WTC11 (cell line): ENCODE measurements at regions not wholly inside any gene's neighbourhood (a gene's known extent, or its start where the extent isn't known, plus 50 kb on each side); places are given as distances from the start of the nearest gene placed in this dataset.

ENCODE experiments used
- ATAC-seq: fragments of 200-7000 bp; cut with Tn5 transposase; 2 replicates; pipeline ENCODE4 v1.10.0; 2021; ENCODE audit warnings: mild to moderate bottlenecking, moderate library complexity
- CTCF ChIA-PET: fragments of 300-600 bp; sonication (Branson Sonifier 250); formaldehyde crosslinking; loops from one replicate; lab custom pipeline; 2021; ENCODE audit warnings: antibody characterized with exemption; lab: Charles Lee
- POLR2A ChIA-PET: fragments of 350-600 bp; sonication (Branson Sonifier 250); formaldehyde crosslinking; loops from one replicate; lab custom pipeline; 2021; ENCODE audit warnings: antibody characterized with exemption; lab: Charles Lee
- DNase-seq: peaks from one replicate; pipeline ENCODE4 v3.0.0; 2021; ENCODE audit warnings: low spot score
- H3K27ac Mint-ChIP-seq: 2 replicates; pipeline ENCODE4 v1.8.0; 2021; ENCODE audit warnings: mixed read lengths
- H3K27me3 Mint-ChIP-seq: 2 replicates; pipeline ENCODE4 v1.8.0; 2021; ENCODE audit warnings: low read depth, mild to moderate bottlenecking, moderate library complexity, mixed read lengths
- H3K36me3 Mint-ChIP-seq: 2 replicates; pipeline ENCODE4 v1.8.0; 2021; ENCODE audit warnings: mixed read lengths
- H3K4me1 Mint-ChIP-seq: 2 replicates; pipeline ENCODE4 v1.8.0; 2022; ENCODE audit warnings: mixed read lengths
- H3K4me3 Mint-ChIP-seq: 2 replicates; pipeline ENCODE4 v1.8.0; 2021; ENCODE audit warnings: mild to moderate bottlenecking, moderate library complexity, mixed read lengths
- H3K9me3 Mint-ChIP-seq: 2 replicates; pipeline ENCODE4 v1.8.0; 2021; ENCODE audit warnings: mixed read lengths
- CBFB ChIP-seq: sonication (generic); formaldehyde crosslinking; IDR thresholded peaks from 2 replicates; pipeline ENCODE4 v1.8.1; 2022; ENCODE audit warnings: mild to moderate bottlenecking, low read depth, missing genetic modification reagents
- CREM ChIP-seq: sonication (generic); formaldehyde crosslinking; IDR thresholded peaks from 2 replicates; pipeline ENCODE4 v1.8.1; 2022; ENCODE audit warnings: mild to moderate bottlenecking, missing genetic modification reagents, moderate library complexity
- CTCF ChIP-seq: fragments of 200-600 bp; IDR thresholded peaks from 2 replicates; pipeline ENCODE4 v1.8.0; 2022; ENCODE audit warnings: antibody characterized with exemption
- E2F4 ChIP-seq: sonication (generic); formaldehyde crosslinking; IDR thresholded peaks from 2 replicates; pipeline ENCODE4 v1.8.1; 2022; ENCODE audit warnings: low read depth, mild to moderate bottlenecking, moderate library complexity, missing genetic modification reagents, borderline replicate concordance
- ELF4 ChIP-seq: sonication (generic); formaldehyde crosslinking; IDR thresholded peaks from 2 replicates; pipeline ENCODE4 v1.8.1; 2022; ENCODE audit warnings: low read depth, mild to moderate bottlenecking, moderate library complexity, missing genetic modification reagents
- ETV6 ChIP-seq: sonication (generic); formaldehyde crosslinking; IDR thresholded peaks from 2 replicates; pipeline ENCODE4 v1.8.1; 2022; ENCODE audit warnings: mild to moderate bottlenecking, missing genetic modification reagents
- GTF2I ChIP-seq: fragments of 250-450 bp; sonication (Bioruptor Pico); conservative IDR thresholded peaks from 2 replicates; pipeline ENCODE4 v1.4.0; 2021; ENCODE audit warnings: mild to moderate bottlenecking
- HMGA2 ChIP-seq: fragments of 250-450 bp; sonication (Bioruptor Pico); IDR thresholded peaks from 2 replicates; pipeline ENCODE4 v1.4.0; 2021; ENCODE audit warnings: mild to moderate bottlenecking, moderate library complexity
- MLX ChIP-seq: sonication (generic); formaldehyde crosslinking; IDR thresholded peaks from 2 replicates; pipeline ENCODE4 v1.8.1; 2023; ENCODE audit warnings: mild to moderate bottlenecking, missing genetic modification reagents, moderate library complexity
- MXD4 ChIP-seq: fragments of 250-450 bp; sonication (Bioruptor Pico); IDR thresholded peaks from 2 replicates; pipeline ENCODE4 v1.8.0; 2021; ENCODE audit warnings: mild to moderate bottlenecking, moderate library complexity, borderline replicate concordance
- NR2C2 ChIP-seq: sonication (generic); formaldehyde crosslinking; IDR thresholded peaks from 2 replicates; pipeline ENCODE4 v1.8.0; 2022; ENCODE audit warnings: mild to moderate bottlenecking, missing genetic modification reagents
- SMAD3 ChIP-seq: sonication (generic); formaldehyde crosslinking; IDR thresholded peaks from 2 replicates; pipeline ENCODE4 v1.8.0; 2022; ENCODE audit warnings: missing genetic modification reagents, mild to moderate bottlenecking, borderline replicate concordance
- SMAD4 ChIP-seq: sonication (generic); formaldehyde crosslinking; IDR thresholded peaks from 2 replicates; pipeline ENCODE4 v1.8.0; 2022; ENCODE audit warnings: mild to moderate bottlenecking, missing genetic modification reagents
- TCF7 ChIP-seq: sonication (generic); formaldehyde crosslinking; IDR thresholded peaks from 2 replicates; pipeline ENCODE4 v1.8.0; 2022; ENCODE audit warnings: mild to moderate bottlenecking, low read depth, missing genetic modification reagents, moderate library complexity
- TEAD1 ChIP-seq: sonication (generic); formaldehyde crosslinking; IDR thresholded peaks from 2 replicates; pipeline ENCODE4 v1.8.0; 2022; ENCODE audit warnings: mild to moderate bottlenecking, missing genetic modification reagents
- TP53 ChIP-seq: sonication (generic); formaldehyde crosslinking; IDR thresholded peaks from 2 replicates; pipeline ENCODE4 v1.8.1; 2023; ENCODE audit warnings: mild to moderate bottlenecking, missing genetic modification reagents
- ZNF423 ChIP-seq: fragments of 250-450 bp; sonication (Bioruptor Pico); IDR thresholded peaks from 2 replicates; pipeline ENCODE4 v2.1.2; 2022; ENCODE audit warnings: mild to moderate bottlenecking, moderate library complexity
- TF ChIP-seq, protein P1 (sequence below): fragments of 250-450 bp; sonication (Bioruptor Pico); IDR thresholded peaks from 2 replicates; pipeline ENCODE4 v1.9.0; 2021; ENCODE audit warnings: mild to moderate bottlenecking, borderline replicate concordance
- TF ChIP-seq, protein P2 (sequence below): sonication (generic); formaldehyde crosslinking; IDR thresholded peaks from 2 replicates; pipeline ENCODE4 v1.8.1; 2023; ENCODE audit warnings: mild to moderate bottlenecking, missing genetic modification reagents
- TF ChIP-seq, protein P3 (sequence below): sonication (generic); formaldehyde crosslinking; IDR thresholded peaks from 2 replicates; pipeline ENCODE4 v1.8.0; 2023; ENCODE audit warnings: mild to moderate bottlenecking, missing genetic modification reagents
- TF ChIP-seq, protein P4 (sequence below): sonication (generic); formaldehyde crosslinking; IDR thresholded peaks from 2 replicates; pipeline ENCODE4 v1.8.0; 2022; ENCODE audit warnings: missing genetic modification reagents

GRCh38 chr4:43089730-43090129, 197.2 kb downstream of the GRXCR1 start:
- ChIA-PET POLR2A (no interaction called here), CTCF (interaction anchor here (1.0 kb wide), 1 partner anchor 41 kb away, joined by 3 read pairs; no protein-coding TSS in a partner anchor)
- H3K9me3 Mint-ChIP-seq = peaks cover 48% of the 10 kb centered on the region
- no peak overlapping the region for H3K27ac Mint-ChIP-seq
- H3K36me3 Mint-ChIP-seq = peaks cover 27% of the 10 kb centered on the region
- DNase-seq (no peak), ATAC-seq (no peak)
- H3K4me3 Mint-ChIP-seq = no peak overlapping the region
- no peaks in the 10 kb centered on the region for H3K4me1 Mint-ChIP-seq
- TF ChIP-seq MLX (CRISPR knock-in tag) = no peak
- no peak for TF ChIP-seq SMAD4
- no peak for TF ChIP-seq SMAD3 (CRISPR knock-in tag)
- no peak for TF ChIP-seq ETV6 (CRISPR knock-in tag)
- no peak for TF ChIP-seq TP53 (CRISPR knock-in tag)
- no peak for TF ChIP-seq CREM (CRISPR knock-in tag)
- no peak for TF ChIP-seq CBFB (CRISPR knock-in tag)
- no peak for TF ChIP-seq HMGA2 (CRISPR knock-in tag)
- no peak for TF ChIP-seq ZNF423
- TF ChIP-seq MXD4 (CRISPR knock-in tag) = no peak
- no peak for TF ChIP-seq TCF7
- TF ChIP-seq, all 79 proteins: peak for 0
- no peaks in the 10 kb centered on the region for H3K27me3 Mint-ChIP-seq

GRCh38 chr4:43103048-43103447, 210.5 kb downstream of the GRXCR1 start:
- H3K4me3 Mint-ChIP-seq = no peak overlapping the region
- CTCF ChIA-PET = no interaction called here
- no peaks in the 10 kb centered on the region for H3K27me3 Mint-ChIP-seq
- no peak overlapping the region for H3K27ac Mint-ChIP-seq
- DNase-seq (no peak), ATAC-seq (no peak)
- no peaks in the 10 kb centered on the region for H3K9me3 Mint-ChIP-seq
- H3K4me1 Mint-ChIP-seq = peaks cover 7% of the 10 kb centered on the region
- H3K36me3 Mint-ChIP-seq = no peaks in the 10 kb centered on the region
- POLR2A ChIA-PET = interaction anchor here (0.6 kb wide), 1 partner anchor 994 kb away, joined by 4 read pairs; no protein-coding TSS in a partner anchor
- TF ChIP-seq ELF4 (no peak), NR2C2 (CRISPR knock-in tag) (no peak), TEAD1 (CRISPR knock-in tag) (no peak), GTF2I (CRISPR knock-in tag) (no peak), CTCF (no peak), HMGA2 (CRISPR knock-in tag) (no peak), E2F4 (CRISPR knock-in tag) (no peak)
- TF ChIP-seq, protein P1, sequence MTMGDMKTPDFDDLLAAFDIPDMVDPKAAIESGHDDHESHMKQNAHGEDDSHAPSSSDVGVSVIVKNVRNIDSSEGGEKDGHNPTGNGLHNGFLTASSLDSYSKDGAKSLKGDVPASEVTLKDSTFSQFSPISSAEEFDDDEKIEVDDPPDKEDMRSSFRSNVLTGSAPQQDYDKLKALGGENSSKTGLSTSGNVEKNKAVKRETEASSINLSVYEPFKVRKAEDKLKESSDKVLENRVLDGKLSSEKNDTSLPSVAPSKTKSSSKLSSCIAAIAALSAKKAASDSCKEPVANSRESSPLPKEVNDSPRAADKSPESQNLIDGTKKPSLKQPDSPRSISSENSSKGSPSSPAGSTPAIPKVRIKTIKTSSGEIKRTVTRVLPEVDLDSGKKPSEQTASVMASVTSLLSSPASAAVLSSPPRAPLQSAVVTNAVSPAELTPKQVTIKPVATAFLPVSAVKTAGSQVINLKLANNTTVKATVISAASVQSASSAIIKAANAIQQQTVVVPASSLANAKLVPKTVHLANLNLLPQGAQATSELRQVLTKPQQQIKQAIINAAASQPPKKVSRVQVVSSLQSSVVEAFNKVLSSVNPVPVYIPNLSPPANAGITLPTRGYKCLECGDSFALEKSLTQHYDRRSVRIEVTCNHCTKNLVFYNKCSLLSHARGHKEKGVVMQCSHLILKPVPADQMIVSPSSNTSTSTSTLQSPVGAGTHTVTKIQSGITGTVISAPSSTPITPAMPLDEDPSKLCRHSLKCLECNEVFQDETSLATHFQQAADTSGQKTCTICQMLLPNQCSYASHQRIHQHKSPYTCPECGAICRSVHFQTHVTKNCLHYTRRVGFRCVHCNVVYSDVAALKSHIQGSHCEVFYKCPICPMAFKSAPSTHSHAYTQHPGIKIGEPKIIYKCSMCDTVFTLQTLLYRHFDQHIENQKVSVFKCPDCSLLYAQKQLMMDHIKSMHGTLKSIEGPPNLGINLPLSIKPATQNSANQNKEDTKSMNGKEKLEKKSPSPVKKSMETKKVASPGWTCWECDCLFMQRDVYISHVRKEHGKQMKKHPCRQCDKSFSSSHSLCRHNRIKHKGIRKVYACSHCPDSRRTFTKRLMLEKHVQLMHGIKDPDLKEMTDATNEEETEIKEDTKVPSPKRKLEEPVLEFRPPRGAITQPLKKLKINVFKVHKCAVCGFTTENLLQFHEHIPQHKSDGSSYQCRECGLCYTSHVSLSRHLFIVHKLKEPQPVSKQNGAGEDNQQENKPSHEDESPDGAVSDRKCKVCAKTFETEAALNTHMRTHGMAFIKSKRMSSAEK = no peak
- TF ChIP-seq, protein P2, sequence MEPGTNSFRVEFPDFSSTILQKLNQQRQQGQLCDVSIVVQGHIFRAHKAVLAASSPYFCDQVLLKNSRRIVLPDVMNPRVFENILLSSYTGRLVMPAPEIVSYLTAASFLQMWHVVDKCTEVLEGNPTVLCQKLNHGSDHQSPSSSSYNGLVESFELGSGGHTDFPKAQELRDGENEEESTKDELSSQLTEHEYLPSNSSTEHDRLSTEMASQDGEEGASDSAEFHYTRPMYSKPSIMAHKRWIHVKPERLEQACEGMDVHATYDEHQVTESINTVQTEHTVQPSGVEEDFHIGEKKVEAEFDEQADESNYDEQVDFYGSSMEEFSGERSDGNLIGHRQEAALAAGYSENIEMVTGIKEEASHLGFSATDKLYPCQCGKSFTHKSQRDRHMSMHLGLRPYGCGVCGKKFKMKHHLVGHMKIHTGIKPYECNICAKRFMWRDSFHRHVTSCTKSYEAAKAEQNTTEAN (CRISPR knock-in tag) = no peak
- TF ChIP-seq, protein P3, sequence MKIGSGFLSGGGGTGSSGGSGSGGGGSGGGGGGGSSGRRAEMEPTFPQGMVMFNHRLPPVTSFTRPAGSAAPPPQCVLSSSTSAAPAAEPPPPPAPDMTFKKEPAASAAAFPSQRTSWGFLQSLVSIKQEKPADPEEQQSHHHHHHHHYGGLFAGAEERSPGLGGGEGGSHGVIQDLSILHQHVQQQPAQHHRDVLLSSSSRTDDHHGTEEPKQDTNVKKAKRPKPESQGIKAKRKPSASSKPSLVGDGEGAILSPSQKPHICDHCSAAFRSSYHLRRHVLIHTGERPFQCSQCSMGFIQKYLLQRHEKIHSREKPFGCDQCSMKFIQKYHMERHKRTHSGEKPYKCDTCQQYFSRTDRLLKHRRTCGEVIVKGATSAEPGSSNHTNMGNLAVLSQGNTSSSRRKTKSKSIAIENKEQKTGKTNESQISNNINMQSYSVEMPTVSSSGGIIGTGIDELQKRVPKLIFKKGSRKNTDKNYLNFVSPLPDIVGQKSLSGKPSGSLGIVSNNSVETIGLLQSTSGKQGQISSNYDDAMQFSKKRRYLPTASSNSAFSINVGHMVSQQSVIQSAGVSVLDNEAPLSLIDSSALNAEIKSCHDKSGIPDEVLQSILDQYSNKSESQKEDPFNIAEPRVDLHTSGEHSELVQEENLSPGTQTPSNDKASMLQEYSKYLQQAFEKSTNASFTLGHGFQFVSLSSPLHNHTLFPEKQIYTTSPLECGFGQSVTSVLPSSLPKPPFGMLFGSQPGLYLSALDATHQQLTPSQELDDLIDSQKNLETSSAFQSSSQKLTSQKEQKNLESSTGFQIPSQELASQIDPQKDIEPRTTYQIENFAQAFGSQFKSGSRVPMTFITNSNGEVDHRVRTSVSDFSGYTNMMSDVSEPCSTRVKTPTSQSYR = no peak
- TF ChIP-seq, protein P4, sequence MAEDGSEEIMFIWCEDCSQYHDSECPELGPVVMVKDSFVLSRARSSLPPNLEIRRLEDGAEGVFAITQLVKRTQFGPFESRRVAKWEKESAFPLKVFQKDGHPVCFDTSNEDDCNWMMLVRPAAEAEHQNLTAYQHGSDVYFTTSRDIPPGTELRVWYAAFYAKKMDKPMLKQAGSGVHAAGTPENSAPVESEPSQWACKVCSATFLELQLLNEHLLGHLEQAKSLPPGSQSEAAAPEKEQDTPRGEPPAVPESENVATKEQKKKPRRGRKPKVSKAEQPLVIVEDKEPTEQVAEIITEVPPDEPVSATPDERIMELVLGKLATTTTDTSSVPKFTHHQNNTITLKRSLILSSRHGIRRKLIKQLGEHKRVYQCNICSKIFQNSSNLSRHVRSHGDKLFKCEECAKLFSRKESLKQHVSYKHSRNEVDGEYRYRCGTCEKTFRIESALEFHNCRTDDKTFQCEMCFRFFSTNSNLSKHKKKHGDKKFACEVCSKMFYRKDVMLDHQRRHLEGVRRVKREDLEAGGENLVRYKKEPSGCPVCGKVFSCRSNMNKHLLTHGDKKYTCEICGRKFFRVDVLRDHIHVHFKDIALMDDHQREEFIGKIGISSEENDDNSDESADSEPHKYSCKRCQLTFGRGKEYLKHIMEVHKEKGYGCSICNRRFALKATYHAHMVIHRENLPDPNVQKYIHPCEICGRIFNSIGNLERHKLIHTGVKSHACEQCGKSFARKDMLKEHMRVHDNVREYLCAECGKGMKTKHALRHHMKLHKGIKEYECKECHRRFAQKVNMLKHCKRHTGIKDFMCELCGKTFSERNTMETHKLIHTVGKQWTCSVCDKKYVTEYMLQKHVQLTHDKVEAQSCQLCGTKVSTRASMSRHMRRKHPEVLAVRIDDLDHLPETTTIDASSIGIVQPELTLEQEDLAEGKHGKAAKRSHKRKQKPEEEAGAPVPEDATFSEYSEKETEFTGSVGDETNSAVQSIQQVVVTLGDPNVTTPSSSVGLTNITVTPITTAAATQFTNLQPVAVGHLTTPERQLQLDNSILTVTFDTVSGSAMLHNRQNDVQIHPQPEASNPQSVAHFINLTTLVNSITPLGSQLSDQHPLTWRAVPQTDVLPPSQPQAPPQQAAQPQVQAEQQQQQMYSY (CRISPR knock-in tag) = no peak
